ENCODE measurements at regions not wholly inside any gene's neighbourhood (a gene's known extent, or its start where the extent isn't known, plus 50 kb on each side); places are given as distances from the start of the nearest gene placed in this dataset.

GRCh38 chr7:68203251-68203650, 1206.6 kb downstream of the TYW1 start:
- ATAC-seq (no peak), DNase-seq (no peak)
- Histone ChIP-seq H3K36me3 (no peaks in the 10 kb centered on the region), H3K9me3 (peaks cover 0 to 27% of the 10 kb centered on the region in 2 donors), H3K27me3 (no peaks in the 10 kb centered on the region), H3K27ac (no peak overlapping the region), H3K4me1 (no peaks in the 10 kb centered on the region), H3K4me3 (no peak overlapping the region)
- intact Hi-C loops (cut with DNase I) = no loop called here
- TF ChIP-seq CTCF (IDR thresholded peaks at IDR 0.05) = no peak

GRCh38 chr7:68205826-68206225, 1209.2 kb downstream of the TYW1 start:
- ATAC-seq = no peak
- intact Hi-C loops (cut with DNase I) = no loop called here
- no peak for TF ChIP-seq CTCF (IDR thresholded peaks at IDR 0.05)
- H3K4me3 ChIP-seq = no peak overlapping the region
- H3K36me3 ChIP-seq = no peaks in the 10 kb centered on the region
- H3K4me1 ChIP-seq = no peaks in the 10 kb centered on the region
- H3K27ac ChIP-seq = no peak overlapping the region
- peaks cover 0 to 27% of the 10 kb centered on the region in 2 donors for H3K9me3 ChIP-seq
- H3K27me3 ChIP-seq = no peaks in the 10 kb centered on the region
- DNase-seq = no peak

- Histone ChIP-seq H3K36me3 (no peaks in the 10 kb centered on the region), H3K9me3 (peaks cover 0 to 24% of the 10 kb centered on the region in 2 donors), H3K4me1 (no peaks in the 10 kb centered on the region), H3K27me3 (no peaks in the 10 kb centered on the region), H3K27ac (no peak overlapping the region), H3K4me3 (no peak overlapping the region)
- no peak for DNase-seq
- no peak for TF ChIP-seq CTCF (IDR thresholded peaks at IDR 0.05)
- ATAC-seq = no peak
- intact Hi-C loops (cut with DNase I) = no loop called here
Measured at GRCh38 chr7:68206946-68207485, 1210.4 kb downstream of the TYW1 start.

- H3K4me1 ChIP-seq = no peaks in the 10 kb centered on the region
- no peaks in the 10 kb centered on the region for H3K36me3 ChIP-seq
- no peak for TF ChIP-seq CTCF (IDR thresholded peaks at IDR 0.05)
- no peak for DNase-seq
- no peak overlapping the region for H3K27ac ChIP-seq
- H3K27me3 ChIP-seq = no peaks in the 10 kb centered on the region
- no peak overlapping the region for H3K4me3 ChIP-seq
- H3K9me3 ChIP-seq = peaks cover 0 to 27% of the 10 kb centered on the region in 2 donors
- intact Hi-C loops (cut with DNase I) = no loop called here
- no peak for ATAC-seq
Measured at GRCh38 chr7:68207676-68208075, 1211.0 kb downstream of the TYW1 start.

- H3K27me3 ChIP-seq = no peaks in the 10 kb centered on the region
- intact Hi-C loops (cut with DNase I) = no loop called here
- no peaks in the 10 kb centered on the region for H3K4me1 ChIP-seq
- DNase-seq = no peak
- TF ChIP-seq CTCF (IDR thresholded peaks at IDR 0.05) = no peak
- peaks cover 0 to 30% of the 10 kb centered on the region in 2 donors for H3K9me3 ChIP-seq
- no peaks in the 10 kb centered on the region for H3K36me3 ChIP-seq
- H3K4me3 ChIP-seq = no peak overlapping the region
- ATAC-seq = no peak
- no peak overlapping the region for H3K27ac ChIP-seq
Measured at GRCh38 chr7:68209486-68209885, 1212.9 kb downstream of the TYW1 start.
